Dermis microvascular lymphatic vessel endothelial cell (primary cell): ENCODE measurements at regions not wholly inside any gene's neighbourhood (a gene's known extent, or its start where the extent isn't known, plus 50 kb on each side); places are given as distances from the start of the nearest gene placed in this dataset.
"Not testable (repeated sequence)": the region's sequence is repeated elsewhere in the genome, so short reads cannot be mapped to it uniquely, and the experiment has no call there.

Experiments used
- DNase-seq, 2 donors: peaks; one replicate each; pipeline versions ENCODE4 v3.0.0 to v3.0.0-alpha.2; 2010; ENCODE audit warnings: low read depth in 2 of 2

DNA sequence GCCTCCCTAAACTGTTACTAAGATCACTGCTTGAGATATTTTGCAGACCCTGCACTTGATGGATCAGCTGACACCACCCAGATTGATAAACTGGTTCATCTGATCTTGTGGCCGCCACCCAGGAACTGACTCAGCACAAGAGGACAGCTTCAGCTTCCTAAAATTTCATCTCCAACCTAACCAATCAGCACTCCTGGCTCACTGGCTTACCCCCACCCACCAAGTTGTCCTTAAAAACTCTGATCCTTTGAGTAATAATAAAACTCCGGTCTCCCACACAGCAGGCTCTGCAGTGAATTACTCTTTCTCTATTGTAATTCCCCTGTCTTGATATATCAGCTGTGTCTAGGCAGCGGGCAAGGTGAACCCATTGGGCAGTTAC is 174.8 kb downstream of the UTP18 start:
- no peak for DNase-seq

DNA sequence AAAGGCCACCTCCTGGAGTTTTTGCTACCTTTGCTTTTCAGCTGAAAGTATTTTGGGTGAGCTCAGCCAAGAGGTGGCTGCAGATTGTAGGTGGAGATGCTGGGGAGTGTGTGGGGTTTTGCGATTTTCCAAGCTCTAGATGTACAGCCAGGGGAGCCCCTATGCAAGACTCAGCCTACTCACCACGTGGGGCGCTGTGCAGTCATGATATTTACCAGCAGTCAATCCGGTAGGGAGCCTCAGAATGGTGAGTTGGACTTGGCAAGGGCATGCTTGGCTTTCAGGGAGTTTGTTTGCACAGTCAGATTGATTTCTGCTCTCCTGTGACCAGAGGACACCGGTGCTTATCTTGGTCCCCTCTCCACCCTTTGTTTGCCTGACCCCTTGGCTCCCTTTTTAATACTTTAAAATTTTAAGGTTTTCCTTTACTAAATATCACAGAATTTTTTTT is 175.3 kb downstream of the UTP18 start:
- DNase-seq: peak; percentile 25 to 31

DNA sequence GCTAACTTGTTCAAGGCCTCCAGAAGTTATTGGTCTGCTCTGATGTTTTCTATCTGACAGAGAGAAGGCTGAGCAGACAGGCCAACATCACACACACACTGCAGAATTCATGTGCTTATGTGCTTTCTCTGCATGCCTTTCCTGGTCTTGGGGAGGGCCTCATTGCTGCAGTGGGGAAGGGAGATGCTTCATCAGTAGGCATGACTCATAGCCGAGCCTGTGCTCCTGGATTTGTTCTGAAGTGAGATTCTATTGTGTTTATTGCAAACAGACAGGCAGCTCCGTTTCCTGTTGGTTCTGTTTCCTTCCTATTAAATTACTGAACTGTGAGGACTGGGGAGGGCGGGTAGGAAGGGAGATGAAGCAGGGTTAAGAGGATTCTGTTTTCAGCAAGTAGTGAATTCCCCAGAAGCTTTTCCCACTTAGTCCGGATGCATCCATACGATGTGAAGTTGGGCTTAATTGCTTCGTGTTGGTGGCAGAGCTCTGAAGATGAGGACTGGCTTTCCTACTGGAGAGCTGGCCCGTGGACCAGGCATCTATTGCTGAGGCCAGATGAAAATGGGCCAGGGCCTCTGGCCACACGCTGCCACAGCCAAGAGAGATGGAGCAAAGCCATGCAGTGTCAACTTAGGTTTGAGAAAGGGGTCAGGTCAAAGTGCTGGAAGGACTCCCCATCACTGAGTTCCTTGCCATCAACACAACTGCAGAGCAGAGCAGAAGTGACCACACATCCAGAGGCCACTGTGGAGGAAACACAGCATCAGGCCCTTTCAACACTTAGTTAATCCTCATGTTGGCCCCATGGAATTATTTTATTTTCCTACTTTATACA is 179.3 kb downstream of the UTP18 start:
- peak; percentile 4 to 20 for DNase-seq

DNA sequence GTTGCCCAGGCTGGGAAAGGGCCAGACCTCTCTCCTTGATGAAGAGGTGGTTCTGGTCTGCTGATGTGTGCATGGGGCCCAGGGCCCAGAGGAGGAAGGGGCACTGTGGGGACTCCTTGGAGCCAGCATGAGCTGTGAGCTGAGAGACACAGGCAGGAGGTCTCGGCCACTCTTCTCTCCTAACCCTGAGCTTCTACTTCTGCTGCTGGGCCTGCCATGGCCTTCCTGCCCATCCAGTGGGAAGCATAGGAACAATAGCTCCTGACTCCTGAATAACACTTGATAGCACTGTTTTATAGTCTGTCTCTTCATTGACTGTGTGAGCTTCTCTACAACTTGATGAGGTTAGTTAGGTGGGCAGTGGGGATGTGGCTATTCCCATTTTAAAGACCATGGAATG is 181.1 kb downstream of the UTP18 start:
- DNase-seq: no peak

DNA sequence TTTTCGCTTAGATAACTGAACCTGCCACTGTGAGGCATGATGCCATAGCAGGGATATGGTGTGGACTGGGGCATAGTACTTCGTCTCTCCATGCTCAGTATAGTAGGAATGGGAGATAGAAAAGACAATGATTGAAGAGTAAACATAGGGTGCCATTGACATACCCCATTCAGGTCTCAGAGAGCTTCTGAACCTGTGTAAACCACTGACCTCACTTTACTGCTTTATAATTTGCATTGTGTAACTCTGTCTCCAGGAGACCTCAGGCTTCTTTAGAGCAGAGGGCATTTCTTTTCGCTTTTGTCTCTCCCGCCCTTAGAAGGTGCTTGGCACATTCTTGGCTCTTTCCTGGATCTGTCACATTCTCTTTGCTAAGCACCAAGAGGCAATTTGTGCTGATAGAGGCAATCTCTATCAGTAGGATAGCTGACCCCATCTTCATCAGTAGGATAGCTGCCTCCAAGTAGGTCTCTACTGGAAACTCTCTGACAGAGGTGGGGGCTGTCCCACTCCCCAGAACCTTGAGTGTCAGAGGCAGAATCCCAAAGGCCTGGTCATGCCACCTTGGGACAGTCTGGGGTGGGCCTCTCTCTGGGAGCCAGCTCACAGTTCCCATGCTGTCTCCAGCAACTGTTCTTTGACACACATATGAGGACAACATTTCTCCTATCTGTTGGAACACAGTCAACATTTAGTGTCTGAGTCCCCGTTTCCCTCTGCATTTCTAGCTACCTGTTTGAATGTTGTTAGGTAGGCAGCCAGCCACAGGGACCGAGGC is 181.9 kb downstream of the UTP18 start:
- DNase-seq: no peak

DNA sequence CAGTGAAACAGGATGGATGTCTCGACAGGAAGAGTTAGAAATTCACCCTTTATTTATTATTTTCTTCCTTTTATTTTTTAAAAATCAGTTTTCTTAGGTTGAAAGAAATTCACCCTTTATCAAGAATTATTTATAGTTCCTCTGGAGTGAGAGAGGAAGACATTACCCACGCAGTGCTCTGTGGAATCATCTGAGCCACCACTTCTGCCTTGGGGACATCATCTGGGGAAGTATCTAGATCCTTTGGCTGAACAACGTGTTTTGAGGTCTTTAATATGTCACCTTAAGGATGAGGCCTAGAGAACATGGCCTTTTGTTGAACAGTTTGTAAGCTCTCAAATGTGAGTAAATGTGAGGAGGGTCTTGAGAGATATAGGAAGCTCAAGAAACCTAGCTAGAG is 183.3 kb downstream of the UTP18 start:
- DNase-seq: no peak

DNA sequence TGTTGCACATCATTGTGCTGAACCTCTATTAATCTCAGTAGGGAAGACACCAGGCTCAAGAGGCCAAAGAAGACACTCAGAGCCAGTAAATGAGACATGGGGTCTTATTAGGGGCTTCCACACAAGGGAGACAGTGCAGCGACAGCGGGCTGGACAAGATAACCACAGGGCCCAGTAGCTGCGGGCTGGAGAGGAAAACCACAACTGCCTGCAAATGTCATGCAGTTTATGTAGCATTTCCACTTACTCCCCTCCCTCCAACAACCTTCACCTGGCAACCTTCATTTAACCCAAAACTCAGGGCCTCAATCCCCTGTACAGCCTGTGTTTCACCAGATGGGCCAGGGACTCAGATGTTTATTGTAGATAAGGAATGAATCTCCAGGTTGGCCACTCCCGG is 185.6 kb downstream of the UTP18 start:
- no peak for DNase-seq

DNA sequence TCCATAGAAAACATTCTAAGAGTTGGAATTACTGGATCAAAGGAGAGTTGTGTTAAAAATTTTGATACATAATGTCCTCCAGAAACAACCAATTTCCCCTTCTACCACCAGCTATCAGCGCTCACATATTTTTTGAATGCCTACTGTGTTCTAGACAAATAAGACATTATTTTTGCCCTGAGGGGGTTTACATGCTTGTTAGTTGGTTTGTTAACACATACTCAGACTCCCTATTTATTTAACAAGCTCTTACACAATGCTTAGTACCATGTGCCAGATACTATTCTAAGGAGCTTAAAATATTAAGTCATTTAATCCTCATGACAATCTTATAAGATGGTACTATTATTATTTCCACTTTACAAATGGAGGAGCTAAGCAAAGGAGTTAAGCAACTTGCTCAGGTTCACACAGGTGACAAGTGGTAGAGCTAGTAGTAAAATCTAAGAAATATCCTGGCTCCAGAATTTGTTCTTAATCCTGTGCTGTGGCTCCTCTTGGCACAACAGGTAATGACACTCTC is 194.2 kb downstream of the UTP18 start:
- DNase-seq: no peak

DNA sequence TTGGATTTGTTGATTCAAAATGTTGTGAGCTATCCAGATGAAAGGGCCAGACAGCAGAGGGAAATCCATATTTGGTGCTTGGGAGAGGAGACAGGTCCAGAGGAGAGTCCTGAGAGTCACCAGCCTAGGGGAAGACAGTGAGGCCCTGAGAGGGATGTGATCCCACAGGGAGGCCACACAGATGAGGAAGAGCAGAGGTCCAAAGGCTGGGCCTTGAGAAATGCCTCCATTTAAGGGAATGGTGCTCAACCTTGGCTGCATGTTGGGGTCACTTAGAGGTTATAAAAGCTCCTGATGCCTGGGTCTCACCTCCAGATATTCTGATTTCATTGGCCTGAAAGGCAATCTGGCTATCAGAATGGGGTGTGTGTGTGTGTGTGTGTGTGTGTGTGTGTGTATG is 194.9 kb downstream of the UTP18 start:
- no peak for DNase-seq

DNA sequence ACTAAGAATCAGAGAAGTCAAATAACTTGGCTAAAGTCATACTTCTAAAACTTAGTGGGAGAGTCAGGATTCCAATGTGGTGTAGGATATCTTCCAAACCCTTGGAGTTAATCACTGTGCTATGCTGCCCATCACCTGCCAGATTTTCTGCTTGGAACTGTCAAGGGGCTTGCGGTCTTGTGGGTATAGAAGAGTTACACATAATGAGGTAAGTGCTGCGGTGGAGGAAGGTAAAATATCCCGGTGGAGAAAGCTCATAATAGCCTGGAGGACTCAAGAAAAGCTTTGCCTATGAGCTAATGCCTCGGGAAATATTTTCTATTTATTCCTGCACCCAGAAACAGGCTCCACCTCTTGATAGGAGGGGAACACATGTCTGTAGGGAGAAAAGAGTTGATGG is 195.6 kb downstream of the UTP18 start:
- no peak for DNase-seq

DNA sequence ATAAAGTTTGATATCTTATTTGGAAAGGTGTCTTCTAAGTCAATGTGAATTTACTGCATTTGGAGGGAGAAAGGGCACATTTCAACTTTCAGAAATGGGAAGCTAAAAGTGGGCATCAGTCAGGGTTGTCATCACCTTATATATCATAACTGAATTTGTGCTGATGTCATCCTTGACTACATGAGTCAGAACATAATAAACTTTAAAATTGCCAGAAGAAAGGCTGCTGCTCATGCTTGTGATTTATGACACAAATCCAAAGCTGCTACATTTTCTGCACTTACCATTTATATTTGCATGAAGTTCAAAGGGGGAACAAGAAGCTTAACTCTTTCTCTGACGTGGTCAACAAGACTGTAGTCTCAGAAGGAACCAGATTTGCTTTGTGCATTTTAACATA is 196.6 kb downstream of the UTP18 start:
- DNase-seq: no peak

DNA sequence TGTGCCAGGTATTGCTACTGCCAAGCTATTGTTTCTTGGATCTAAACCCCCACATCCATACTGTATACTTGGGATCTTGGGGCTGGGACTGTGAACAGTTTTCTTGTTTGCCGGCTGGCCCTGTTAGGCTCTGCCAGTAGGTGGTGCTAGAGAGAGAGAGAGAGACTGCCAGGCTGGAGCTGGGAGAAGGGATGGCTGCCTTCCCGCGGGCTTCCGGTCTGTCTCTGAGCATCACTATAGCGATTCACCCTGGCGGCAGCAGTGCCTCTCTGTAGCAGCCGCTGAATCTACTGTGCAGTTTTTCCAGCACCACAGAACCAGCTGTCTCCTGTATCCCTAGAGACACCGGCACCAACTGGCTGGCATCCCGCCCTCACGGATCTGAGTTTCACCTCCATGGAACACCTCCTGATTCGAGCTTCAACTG is 201.2 kb downstream of the UTP18 start:
- DNase-seq: peak; percentile 57 to 68

DNA sequence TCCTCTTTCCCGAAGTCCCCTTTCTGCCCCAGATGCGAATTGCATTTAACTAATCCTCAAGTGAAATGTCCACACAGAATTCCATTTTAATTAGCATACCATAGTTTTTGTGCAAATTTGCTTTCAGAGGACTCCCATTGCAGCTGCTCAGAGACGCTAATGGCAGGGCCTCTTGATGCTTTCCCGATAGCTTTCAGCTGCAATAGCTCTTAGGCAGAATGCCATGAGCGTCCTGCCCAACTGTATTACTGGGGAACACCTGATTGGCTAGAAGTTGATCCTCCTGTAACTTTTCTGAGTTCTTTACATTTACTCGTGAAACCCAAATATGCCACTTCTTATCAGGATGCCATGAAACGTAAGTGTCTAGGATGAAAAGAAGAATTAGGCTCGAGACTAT is 203.0 kb downstream of the UTP18 start:
- no peak for DNase-seq

DNA sequence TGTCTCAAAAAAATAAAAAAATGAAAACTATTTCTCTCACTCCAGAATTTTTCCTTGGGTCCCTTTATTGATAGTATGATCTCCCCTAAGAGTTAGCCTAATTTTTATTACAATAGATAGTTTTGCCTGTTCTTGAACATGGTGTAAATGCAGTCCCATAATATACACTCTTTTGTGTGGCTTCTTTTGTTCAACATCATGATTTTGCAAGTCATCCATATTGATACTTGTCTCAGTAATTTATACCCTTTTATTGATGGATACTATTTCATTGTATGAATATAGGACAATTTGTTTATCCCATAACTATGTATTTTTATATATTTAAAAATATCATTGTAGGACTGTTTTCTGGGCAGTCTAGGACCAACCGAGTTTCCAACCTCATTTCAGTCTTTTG is 207.0 kb downstream of the UTP18 start:
- no peak for DNase-seq

DNA sequence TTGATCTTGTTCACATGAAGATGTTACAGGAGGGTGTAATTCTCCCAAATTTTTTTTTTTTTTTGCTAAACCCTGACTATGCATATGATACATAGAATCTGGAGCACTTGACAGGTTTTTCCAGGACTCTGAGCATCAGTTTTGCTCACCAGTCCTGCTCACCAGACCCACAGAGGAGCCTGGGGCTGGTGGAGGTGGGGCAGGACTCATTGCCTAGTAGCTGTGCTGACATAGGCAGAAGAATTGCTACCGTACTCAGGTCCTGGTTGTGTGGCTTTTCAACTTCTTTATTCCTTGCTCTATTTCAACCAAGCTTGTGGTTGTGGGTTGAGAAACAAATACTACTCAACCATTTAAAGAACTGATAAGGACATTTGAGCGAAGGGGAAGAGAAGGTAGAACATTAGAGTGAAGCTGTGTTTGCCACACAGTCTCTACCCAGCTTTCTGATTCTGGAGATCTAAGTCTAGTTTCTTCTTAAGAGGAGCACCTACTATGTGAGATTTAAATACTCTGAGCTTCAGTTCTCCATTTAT is 212.4 kb downstream of the UTP18 start:
- no peak for DNase-seq

DNA sequence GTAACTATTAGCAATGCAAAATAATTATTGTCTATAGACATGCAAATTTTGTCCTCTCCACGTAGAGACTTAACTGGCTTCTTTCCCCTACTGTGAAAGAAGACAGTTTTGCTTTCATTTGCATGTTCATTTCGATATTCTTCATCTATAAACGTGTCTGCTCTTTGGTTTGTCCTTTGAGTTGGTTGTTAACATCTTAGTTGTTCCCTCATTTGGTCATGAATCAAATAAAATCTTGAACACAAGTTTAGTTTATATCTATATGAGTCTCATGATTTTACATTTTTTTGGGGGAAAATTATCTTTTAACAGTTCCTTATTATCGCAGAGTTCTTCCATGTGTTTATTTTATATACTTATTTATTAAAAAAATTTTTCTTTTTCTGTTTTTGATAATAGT is 214.4 kb downstream of the UTP18 start:
- no peak for DNase-seq

DNA sequence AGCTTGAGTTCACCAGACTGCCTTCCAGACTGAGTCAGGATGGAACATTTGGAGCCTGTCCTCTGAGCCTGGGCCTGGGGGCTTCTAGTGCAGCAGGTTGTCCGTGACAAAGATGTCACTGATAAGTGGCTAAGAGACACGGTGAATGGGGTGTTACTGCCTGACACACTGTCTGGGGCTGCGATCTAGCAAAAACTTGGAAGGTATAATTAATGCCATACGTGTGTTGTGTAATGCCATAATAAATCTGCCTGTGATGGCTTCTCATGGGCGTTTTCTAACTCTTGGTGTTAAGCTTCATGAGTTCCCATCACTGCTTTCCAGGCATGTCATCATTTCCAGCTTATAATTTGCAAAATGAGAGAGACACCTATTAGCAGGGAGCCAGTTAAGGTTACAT is 215.4 kb downstream of the UTP18 start:
- no peak for DNase-seq

DNA sequence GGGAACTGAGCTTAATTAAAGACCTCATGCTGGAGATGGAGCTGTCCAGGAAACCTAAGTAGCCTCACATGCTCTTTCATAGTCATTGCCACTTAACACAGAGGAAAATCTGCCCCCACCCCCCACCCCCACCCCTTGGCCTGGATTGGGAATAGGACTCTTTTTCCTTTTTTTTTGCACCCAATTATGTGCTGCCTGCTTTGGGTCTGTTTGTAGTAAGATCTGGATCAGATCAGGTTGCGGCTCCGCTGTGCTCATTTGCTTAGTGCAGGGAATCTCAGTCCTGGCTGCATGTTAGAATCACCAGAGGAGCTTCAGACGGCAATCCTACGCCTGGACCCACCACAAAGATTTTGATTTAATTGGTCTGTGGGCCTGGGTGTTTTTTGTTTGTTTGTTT is 219.0 kb downstream of the UTP18 start:
- no peak for DNase-seq

DNA sequence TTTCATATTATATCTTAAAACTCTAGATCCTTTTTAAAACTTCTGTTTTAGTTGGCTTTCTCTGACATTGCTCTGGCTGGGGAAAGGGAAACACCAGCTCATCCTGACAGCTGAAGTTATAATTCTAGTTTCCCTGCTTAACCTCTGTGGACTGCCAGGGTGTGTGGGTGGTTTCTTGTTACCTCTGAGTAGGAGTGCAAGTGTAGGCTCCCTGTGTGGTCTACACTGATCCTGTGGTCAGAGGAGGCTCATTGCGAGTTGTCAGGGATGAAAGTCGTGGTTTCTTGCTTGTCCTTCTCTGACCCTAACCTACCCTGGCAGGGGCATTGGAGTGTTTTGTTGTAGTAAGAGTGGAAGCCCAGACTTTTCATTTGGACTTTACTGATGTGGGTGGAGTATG is 221.0 kb downstream of the UTP18 start:
- no peak for DNase-seq

DNA sequence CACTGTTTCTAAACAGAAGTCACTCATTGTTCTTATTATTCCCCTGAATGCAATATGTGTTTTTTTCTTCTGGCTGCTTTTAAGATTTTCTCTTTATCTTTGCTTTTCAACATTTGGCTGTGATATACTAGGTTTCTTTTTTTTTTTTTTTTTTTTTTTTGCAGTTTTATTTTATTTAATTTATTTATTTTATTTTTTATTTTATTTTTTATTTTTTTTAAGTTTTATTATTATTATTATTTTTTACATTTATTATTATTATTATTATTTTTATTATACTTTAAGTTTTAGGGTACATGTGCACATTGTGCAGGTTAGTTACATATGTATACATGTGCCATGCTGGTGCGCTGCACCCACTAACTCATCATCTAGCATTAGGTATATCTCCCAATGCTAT is 221.9 kb downstream of the UTP18 start:
- DNase-seq: not testable (repeated sequence)

DNA sequence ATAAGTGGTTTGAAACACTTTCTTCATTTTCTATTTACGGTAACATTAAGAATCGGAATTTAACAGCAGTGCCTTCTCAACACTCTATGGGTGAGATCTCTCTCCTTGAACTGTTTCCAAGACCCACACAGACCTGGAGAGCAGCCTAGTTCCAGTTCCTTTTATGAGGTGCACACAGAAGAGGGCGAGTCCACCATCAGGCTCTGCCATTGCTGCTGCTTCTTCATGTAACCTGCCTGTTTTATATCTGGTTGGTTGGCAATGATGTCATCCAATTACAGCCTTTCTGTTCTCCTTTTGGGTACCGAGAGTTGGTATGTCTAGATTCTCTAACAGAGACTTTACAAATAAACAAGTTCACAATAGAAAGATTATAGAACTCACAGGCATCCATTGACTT is 225.7 kb downstream of the UTP18 start:
- no peak for DNase-seq

DNA sequence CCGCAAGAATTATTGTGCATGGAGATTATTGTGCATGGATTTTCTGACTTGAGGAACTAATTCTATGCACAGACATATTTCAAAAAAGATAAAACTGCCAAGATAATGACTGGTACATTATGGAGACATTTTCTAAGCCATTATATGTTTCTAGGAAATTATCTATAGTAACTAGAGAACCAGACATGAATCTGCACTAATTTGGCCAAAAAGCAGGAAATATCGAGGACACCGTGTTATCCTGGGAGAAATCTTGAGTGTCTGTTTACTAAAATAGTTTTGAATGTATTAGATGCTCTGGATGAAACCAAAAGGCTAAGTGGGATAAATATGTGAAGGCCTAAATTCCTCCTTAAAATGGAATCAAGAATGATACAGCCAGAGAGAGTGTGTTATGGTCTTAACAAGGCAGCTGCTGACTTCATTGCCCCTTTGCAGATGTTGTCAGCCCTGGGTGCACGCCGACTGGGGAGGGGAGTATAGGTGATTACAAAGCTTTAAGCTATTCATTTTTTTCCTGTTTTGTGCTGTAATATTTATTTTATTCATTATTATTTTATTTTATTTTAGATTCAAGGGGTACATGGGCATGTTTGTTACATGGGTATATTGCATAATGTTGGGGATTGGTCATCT is 226.7 kb downstream of the UTP18 start:
- DNase-seq: no peak
